HepG2 (cell line): ENCODE measurements at regions not wholly inside any gene's neighbourhood (a gene's known extent, or its start where the extent isn't known, plus 50 kb on each side); places are given as distances from the start of the nearest gene placed in this dataset.

ENCODE experiments used
- ATAC-seq: fragments of 200-7000 bp; cut with Tn5 transposase; 3 replicates; pipeline ENCODE4 v1.9.1; 2020; ENCODE audit warnings: mild to moderate bottlenecking, moderate library complexity
- BruUV-seq: library from RNA; stranded (reverse); fragments of 400-500 nt; replicated peaks from 2 replicates; lab custom pipeline; 2021; lab: Mats Ljungman, UMichigan
- CTCF ChIA-PET: fragments of 300-600 bp; formaldehyde crosslinking; extraction: SDS; loops from one replicate; lab custom pipeline; 2021; ENCODE audit warnings: low total read pairs, inconsistent platforms, low intra/inter-chr PET ratio; lab: Yijun Ruan, JAX
- POLR2A ChIA-PET: fragments of 350-600 bp; sonication (Branson Sonifier 250); formaldehyde crosslinking; loops from one replicate; lab custom pipeline; 2020; ENCODE audit warnings: antibody characterized with exemption, inconsistent platforms; lab: Yijun Ruan, JAX
- DNase-seq: peaks from one replicate; pipeline ENCODE4 v3.0.0-alpha.2; 2015; ENCODE audit warnings: low spot score
- FAIRE-seq: peaks from 3 replicates; lab custom pipeline; 2011; peaks lifted over from hg19 to GRCh38; lab: Jason Lieb, UNC
- H2AFZ ChIP-seq: one replicate; pipeline ENCODE4 v1.6.1; 2011; ENCODE audit warnings: low read length, inconsistent platforms
- H3K27ac ChIP-seq: fragments of 300-600 bp; 3 replicates; pipeline ENCODE4 v1.8.0; 2011; ENCODE audit warnings: mixed run types, mild to moderate bottlenecking, mixed read lengths, low read length, inconsistent platforms; ENCODE audit not compliant: insufficient read depth; ENCODE audit errors: extremely low read length
- H3K27me3 ChIP-seq, 2 experiments: fragments of 200-600 bp in 1 of 2; 2 replicates in 1 of 2; 3 replicates in 1 of 2; pipeline versions ENCODE4 v1.6.0 to v1.8.0; 2011; ENCODE audit warnings: low read length in 2 of 2, mild to moderate bottlenecking in 2 of 2, moderate library complexity in 2 of 2, inconsistent platforms in 1 of 2; ENCODE audit not compliant: insufficient read depth in 2 of 2, control insufficient read depth in 1 of 2
- H3K36me3 ChIP-seq, 2 experiments: fragments of 200-600 bp in 1 of 2; replicated peaks in 1 of 2; 2 replicates in 1 of 2; 3 replicates in 1 of 2; pipeline versions ENCODE4 v1.5.1 to v1.8.0; 2011; ENCODE audit warnings: low read length in 2 of 2, inconsistent platforms in 1 of 2; ENCODE audit not compliant: insufficient read depth in 2 of 2, control insufficient read depth in 1 of 2
- H3K4me1 ChIP-seq: 2 replicates; pipeline ENCODE4 v1.5.1; 2012; ENCODE audit warnings: low read length, inconsistent platforms; ENCODE audit not compliant: insufficient read depth
- H3K4me2 ChIP-seq: 2 replicates; pipeline ENCODE4 v1.6.0; 2011; ENCODE audit warnings: low read depth, low read length, inconsistent platforms
- H3K4me3 ChIP-seq, 3 experiments: fragments of 200-600 bp in 1 of 3; sonication (generic), shearing (Covaris generic) in 1 of 3; replicated peaks in 1 of 3; 2 replicates each; pipeline ENCODE4 v1.5.1; 2011 to 2016; ENCODE audit warnings: low read length in 3 of 3, inconsistent platforms in 2 of 3, low read depth in 2 of 3, mild to moderate bottlenecking in 2 of 3, control low read depth in 1 of 3, mixed read lengths in 1 of 3; ENCODE audit not compliant: insufficient read depth in 1 of 3
- H3K79me2 ChIP-seq: one replicate; pipeline ENCODE4 v1.6.1; 2011; ENCODE audit warnings: low read length, inconsistent platforms; ENCODE audit not compliant: insufficient read depth
- H3K9ac ChIP-seq: 2 replicates; pipeline ENCODE4 v1.6.0; 2011; ENCODE audit warnings: mild to moderate bottlenecking, low read depth, low read length, inconsistent platforms; ENCODE audit not compliant: insufficient read depth
- H3K9me3 ChIP-seq: 2 replicates; pipeline ENCODE4 v1.5.1; 2012; ENCODE audit warnings: mild to moderate bottlenecking, low read length
- H4K20me1 ChIP-seq: 2 replicates; pipeline ENCODE4 v1.6.0; 2011; ENCODE audit warnings: inconsistent platforms, mild to moderate bottlenecking, low read length, moderate library complexity; ENCODE audit not compliant: insufficient read depth
- JUN ChIP-seq: sonication (generic); formaldehyde crosslinking; IDR thresholded peaks from 2 replicates; pipeline ENCODE4 v1.4.0; 2020; ENCODE audit warnings: mild to moderate bottlenecking, missing genetic modification reagents
- KAT7 ChIP-seq: IDR thresholded peaks from 2 replicates; pipeline ENCODE4 v1.6.1; 2018; ENCODE audit warnings: borderline replicate concordance, missing compliant biosample characterization
- KAT8 ChIP-seq: IDR thresholded peaks from 2 replicates; pipeline ENCODE4 v1.6.1; 2016; ENCODE audit warnings: missing genetic modification reagents, missing compliant biosample characterization
- KDM2A ChIP-seq: sonication (generic); formaldehyde crosslinking; IDR thresholded peaks from 2 replicates; pipeline ENCODE4 v1.4.0; 2020; ENCODE audit warnings: low read depth, missing genetic modification reagents, borderline replicate concordance
- LCORL ChIP-seq, 2 experiments: fragments of 450-650 bp in 1 of 2; sonication (generic) in 1 of 2; formaldehyde crosslinking in 1 of 2; IDR thresholded peaks; 2 replicates each; pipeline versions ENCODE4 v1.5.0 to v1.6.1; 2017 to 2020; ENCODE audit warnings: antibody characterized with exemption in 1 of 2, missing genetic modification reagents in 1 of 2
- MAZ ChIP-seq, 2 experiments: sonication (generic) in 1 of 2; formaldehyde crosslinking in 1 of 2; IDR thresholded peaks; 2 replicates each; pipeline versions ENCODE4 v1.5.0 to v1.6.1; 2012 to 2020; ENCODE audit warnings: low read depth in 2 of 2, mild to moderate bottlenecking in 2 of 2, borderline replicate concordance in 1 of 2, improper control_type of control experiment in 1 of 2, low read length in 1 of 2, missing genetic modification reagents in 1 of 2, moderate library complexity in 1 of 2
- NFE2L2 ChIP-seq: fragments of 150-350 bp; IDR thresholded peaks from 2 replicates; pipeline ENCODE4 v1.6.1; 2014; ENCODE audit warnings: low read length
- ZEB1 ChIP-seq: IDR thresholded peaks from 2 replicates; pipeline ENCODE4 v1.6.1; 2012; ENCODE audit warnings: mild to moderate bottlenecking, low read depth, inconsistent platforms; ENCODE audit not compliant: insufficient replicate concordance
- ZMYM2 ChIP-seq: sonication (generic); formaldehyde crosslinking; IDR thresholded peaks from 2 replicates; pipeline ENCODE4 v1.8.0; 2022; ENCODE audit warnings: mild to moderate bottlenecking, missing genetic modification reagents
- ZNF296 ChIP-seq: sonication (generic); formaldehyde crosslinking; conservative IDR thresholded peaks from 2 replicates; pipeline ENCODE4 v1.5.0; 2020; ENCODE audit warnings: mild to moderate bottlenecking, missing genetic modification reagents
- ZNF468 ChIP-seq: sonication (generic); formaldehyde crosslinking; IDR thresholded peaks from 2 replicates; pipeline ENCODE4 v1.8.0; 2022; ENCODE audit warnings: mild to moderate bottlenecking, moderate library complexity, missing genetic modification reagents
- ZNF501 ChIP-seq: sonication (generic); formaldehyde crosslinking; IDR thresholded peaks from 2 replicates; pipeline ENCODE4 v1.5.1; 2020; ENCODE audit warnings: mild to moderate bottlenecking, moderate library complexity, missing genetic modification reagents
- ZNF724P ChIP-seq: sonication (generic); formaldehyde crosslinking; IDR thresholded peaks from 2 replicates; pipeline ENCODE4 v1.8.0; 2022; ENCODE audit warnings: missing genetic modification reagents, borderline replicate concordance
- ZNF737 ChIP-seq: sonication (generic); formaldehyde crosslinking; IDR thresholded peaks from 2 replicates; pipeline ENCODE4 v1.5.0; 2020; ENCODE audit warnings: missing genetic modification reagents, mild to moderate bottlenecking, borderline replicate concordance
- ZSCAN12 ChIP-seq: sonication (generic); formaldehyde crosslinking; IDR thresholded peaks from 2 replicates; pipeline ENCODE4 v1.9.0; 2021; ENCODE audit warnings: mild to moderate bottlenecking, missing genetic modification reagents
- WGBS: methylation state at CpG from one replicate; pipeline ENCODE4 v1.1.6; 2017; ENCODE audit warnings: low lambda C conversion rate; 5-methylcytosine and 5-hydroxymethylcytosine counted together
- in situ Hi-C: cut with HindIII; loops from 2 replicates; pipeline ENCODE4 v1.10.0; 2017; ENCODE audit warnings: low pct_unique_long_range_greater_than_20kb; ENCODE audit not compliant: extremely low pct_ligation_motif_present
- intact Hi-C: fragments of 100-400 bp; cut with micrococcal nuclease; formaldehyde crosslinking; loops from one replicate; pipeline ENCODE4 v1.10.0; 2022; ENCODE audit not compliant: unreplicated experiment
- TF ChIP-seq, protein P1 (sequence below): sonication (generic); formaldehyde crosslinking; IDR thresholded peaks from 2 replicates; pipeline ENCODE4 v1.5.0; 2020; ENCODE audit warnings: missing genetic modification reagents
- TF ChIP-seq, protein P2 (sequence below): IDR thresholded peaks from 2 replicates; pipeline ENCODE4 v1.6.1; 2016; ENCODE audit warnings: low read depth

DNA sequence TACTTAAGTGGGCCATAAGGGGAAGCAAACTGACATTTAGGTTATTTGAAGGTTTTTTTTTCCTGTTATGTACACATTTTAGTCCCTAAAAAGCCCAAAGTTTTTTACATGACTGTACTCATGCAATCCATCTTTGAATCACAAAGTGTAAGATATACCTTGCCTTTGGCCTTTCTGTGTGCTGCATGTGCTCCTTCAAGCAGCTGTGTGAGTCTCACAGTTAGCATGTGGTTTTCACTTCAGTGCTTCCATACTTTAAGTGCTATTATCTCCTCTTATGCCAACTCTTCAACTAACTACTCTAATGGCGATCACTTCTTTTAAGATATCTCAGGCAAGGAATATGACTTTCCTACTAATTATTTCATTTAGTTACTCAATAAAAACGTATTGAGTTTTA, 597.1 kb upstream of the ACVR2A start:
- CTCF ChIA-PET, result no interaction called here
- WGBS, result under 1% methylated on average over 2 of the region's 2 CpGs
- BruUV-seq, result no TSS peak

More for the DNA sequence above, 597.1 kb upstream of the ACVR2A start:
- Histone ChIP-seq H3K4me2 (no peak overlapping the region), H4K20me1 (no peaks in the 10 kb centered on the region), H3K27ac (no peak overlapping the region), H2AFZ (no peak overlapping the region), H3K9me3 (peaks cover 24% of the 10 kb centered on the region; the same call in 1 of the 2 replicates), H3K36me3 (no peaks in the 10 kb centered on the region), H3K9ac (no peak overlapping the region), H3K27me3 (no peaks in the 10 kb centered on the region), H3K4me1 (no peaks in the 10 kb centered on the region), H3K79me2 (no peaks in the 10 kb centered on the region), H3K4me3 (no peak overlapping the region)
- in situ Hi-C loops (no loop called here), intact Hi-C loops (no loop called here)
- POLR2A ChIA-PET, result no interaction called here
- TF ChIP-seq KAT8 (CRISPR knock-in tag), result no peak
- TF ChIP-seq MAZ (IDR thresholded peaks at IDR 0.05; ENCODE audit: borderline replicate concordance, low read depth, low read length), result no peak
- TF ChIP-seq MAZ (CRISPR knock-in tag; IDR thresholded peaks at IDR 0.05; ENCODE audit: low read depth), result no peak
- no peak for TF ChIP-seq LCORL (IDR thresholded peaks at IDR 0.05)
- no peak for TF ChIP-seq LCORL (CRISPR knock-in tag; IDR thresholded peaks at IDR 0.05)
- TF ChIP-seq ZMYM2, result no peak
- TF ChIP-seq, protein P1, sequence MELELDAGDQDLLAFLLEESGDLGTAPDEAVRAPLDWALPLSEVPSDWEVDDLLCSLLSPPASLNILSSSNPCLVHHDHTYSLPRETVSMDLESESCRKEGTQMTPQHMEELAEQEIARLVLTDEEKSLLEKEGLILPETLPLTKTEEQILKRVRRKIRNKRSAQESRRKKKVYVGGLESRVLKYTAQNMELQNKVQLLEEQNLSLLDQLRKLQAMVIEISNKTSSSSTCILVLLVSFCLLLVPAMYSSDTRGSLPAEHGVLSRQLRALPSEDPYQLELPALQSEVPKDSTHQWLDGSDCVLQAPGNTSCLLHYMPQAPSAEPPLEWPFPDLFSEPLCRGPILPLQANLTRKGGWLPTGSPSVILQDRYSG (CRISPR knock-in tag), result no peak
- TF ChIP-seq, protein P2, sequence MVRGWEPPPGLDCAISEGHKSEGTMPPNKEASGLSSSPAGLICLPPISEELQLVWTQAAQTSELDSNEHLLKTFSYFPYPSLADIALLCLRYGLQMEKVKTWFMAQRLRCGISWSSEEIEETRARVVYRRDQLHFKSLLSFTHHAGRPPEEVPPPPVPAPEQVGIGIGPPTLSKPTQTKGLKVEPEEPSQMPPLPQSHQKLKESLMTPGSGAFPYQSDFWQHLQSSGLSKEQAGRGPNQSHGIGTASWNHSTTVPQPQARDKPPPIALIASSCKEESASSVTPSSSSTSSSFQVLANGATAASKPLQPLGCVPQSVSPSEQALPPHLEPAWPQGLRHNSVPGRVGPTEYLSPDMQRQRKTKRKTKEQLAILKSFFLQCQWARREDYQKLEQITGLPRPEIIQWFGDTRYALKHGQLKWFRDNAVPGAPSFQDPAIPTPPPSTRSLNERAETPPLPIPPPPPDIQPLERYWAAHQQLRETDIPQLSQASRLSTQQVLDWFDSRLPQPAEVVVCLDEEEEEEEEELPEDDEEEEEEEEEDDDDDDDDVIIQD (CRISPR knock-in tag), result no peak
- no peak for TF ChIP-seq ZNF724P (CRISPR knock-in tag)
- no peak for TF ChIP-seq ZEB1
- TF ChIP-seq ZSCAN12 (CRISPR knock-in tag), result no peak
- no peak for TF ChIP-seq ZNF296 (CRISPR knock-in tag)
- no peak for TF ChIP-seq NFE2L2
- TF ChIP-seq ZNF501 (CRISPR knock-in tag), result no peak
- no peak for TF ChIP-seq ZNF468 (CRISPR knock-in tag)
- no peak for TF ChIP-seq KDM2A
- no peak for TF ChIP-seq KAT7 (CRISPR knock-in tag)
- no peak for TF ChIP-seq ZNF737 (CRISPR knock-in tag)
- no peak for TF ChIP-seq JUN (CRISPR knock-in tag)
- ATAC-seq (no peak), DNase-seq (no peak), FAIRE-seq (no peak)
